NCI-H82 treated with DMSO at 0.1 percent for 48 hours (cell line): ENCODE measurements at regions not wholly inside any gene's neighbourhood (a gene's known extent, or its start where the extent isn't known, plus 50 kb on each side); places are given as distances from the start of the nearest gene placed in this dataset.

Source experiments
- DNase-seq: peaks from one replicate; lab custom pipeline; 2025; ENCODE audit not compliant: unreplicated experiment; lab: John Stamatoyannopoulos, UW

DNA sequence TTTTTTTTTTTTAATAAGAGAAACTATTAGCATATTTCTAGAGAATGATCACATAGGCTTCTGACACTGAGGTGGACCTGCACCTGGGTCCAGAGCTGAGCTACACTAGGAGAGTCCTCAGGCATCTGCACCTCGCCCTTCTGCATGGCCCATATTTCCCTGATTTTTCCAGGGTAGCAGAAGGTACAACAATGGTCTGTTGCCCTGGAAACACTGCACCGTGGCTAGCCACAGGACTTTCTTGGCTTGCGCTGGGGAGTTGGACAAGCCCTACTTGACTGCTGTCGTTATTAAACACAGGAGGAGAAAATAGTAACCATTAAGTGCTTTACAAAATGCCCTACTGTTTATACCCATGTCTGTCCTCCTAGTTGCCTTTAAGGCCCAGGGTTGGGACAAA is 615.7 kb upstream of the MEF2C start:
- DNase-seq, result no peak

DNA sequence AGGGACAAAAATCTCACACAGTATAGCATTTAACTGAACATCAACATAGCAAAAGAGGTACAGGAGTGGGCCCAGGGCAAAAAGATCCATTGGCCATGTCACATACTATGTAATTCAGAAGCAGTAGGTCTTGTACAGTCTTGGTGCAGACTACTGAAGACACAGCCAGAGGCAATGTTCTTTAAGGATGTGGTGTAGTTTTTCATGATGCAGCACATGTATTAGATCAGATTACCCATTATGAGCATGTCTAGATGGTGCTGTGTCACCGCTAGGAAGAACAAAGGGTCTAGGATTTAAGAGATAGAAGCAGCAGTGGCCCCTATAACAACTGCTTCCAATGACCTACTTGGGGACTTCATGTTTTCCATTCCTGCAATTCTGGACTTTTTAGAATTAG is 610.4 kb upstream of the MEF2C start:
- no peak for DNase-seq

DNA sequence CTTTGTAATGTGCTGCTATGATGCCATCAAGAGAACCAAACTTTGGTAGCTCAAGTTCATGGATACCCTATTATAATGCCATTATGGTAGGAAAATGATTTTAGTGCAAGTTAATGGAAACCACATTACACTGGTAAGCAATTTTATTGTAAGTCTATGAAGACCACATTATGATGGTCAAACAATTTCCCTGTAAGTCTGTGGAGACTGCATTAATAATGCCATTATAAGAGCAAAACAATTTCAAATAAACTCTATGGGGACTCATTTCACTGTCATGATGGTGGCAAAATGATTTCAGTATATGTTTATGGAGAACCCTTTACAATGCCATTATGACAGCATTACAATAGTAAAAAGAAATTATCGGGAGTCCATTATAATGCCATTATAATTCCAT is 602.0 kb upstream of the MEF2C start:
- DNase-seq, result no peak

DNA sequence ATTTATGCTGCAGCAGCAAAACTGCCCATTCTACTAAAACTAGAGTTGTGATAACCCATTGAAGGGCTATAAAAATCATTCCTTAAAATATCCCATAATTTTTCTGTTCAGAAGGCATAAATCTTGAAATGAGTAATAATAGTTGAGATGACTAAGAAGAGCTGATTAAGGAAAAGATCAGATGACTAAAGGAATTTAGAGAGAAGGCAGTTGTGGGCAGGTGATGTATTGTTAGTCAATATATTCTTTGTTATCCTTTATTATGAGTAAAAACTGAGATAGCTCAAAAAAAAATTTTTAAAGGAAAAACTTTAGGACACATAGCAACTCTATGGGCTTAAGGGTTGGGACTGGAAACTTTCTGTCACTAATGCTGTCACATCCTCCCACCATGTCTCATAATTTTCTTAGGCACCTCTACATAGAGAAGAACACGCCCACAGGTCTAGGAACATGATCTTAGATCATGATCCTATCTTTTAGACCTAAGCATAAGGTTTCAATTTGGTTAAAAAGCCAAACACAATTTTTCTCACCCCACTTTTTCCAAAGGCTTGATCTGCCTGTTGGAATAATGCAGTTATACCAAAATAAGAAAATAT is 597.5 kb upstream of the MEF2C start:
- DNase-seq, result no peak

DNA sequence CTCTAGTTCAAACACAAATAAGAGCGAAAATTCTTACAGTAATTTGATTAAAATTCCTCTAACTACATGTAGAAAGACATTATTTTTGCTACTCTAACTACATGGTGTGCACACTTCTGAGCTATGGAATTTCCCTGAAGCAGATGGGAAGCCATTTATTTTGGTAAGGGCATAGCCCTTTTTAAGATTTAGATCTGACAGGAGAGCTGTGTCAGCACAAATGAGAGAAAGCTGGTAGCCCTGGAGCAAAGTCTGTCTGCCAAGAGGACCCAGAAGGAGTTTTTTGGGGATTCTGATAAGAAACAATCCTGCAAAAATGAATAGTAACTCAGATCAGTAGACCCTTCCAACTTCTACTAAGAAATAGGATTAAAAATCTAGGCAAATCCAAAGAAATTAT is 595.9 kb upstream of the MEF2C start:
- no peak for DNase-seq

DNA sequence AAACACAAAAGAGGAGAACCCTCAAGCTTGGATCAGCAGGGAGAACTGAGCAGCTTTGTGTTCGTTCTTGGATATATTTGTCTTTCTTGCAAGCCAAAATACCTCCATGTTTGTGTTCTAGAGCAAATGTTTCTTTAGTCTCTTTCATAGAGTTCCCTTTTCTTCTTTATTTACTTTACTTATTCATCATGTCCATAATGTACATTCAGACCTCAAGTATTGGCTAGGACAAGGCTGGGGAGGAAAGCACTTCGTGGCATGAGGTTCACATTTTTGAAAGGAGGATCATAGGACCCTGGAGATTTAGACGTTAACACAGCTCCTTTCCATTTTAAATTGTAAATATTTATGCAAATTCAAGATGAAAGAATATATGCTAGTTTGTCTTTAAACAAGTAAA is 590.2 kb upstream of the MEF2C start:
- no peak for DNase-seq

DNA sequence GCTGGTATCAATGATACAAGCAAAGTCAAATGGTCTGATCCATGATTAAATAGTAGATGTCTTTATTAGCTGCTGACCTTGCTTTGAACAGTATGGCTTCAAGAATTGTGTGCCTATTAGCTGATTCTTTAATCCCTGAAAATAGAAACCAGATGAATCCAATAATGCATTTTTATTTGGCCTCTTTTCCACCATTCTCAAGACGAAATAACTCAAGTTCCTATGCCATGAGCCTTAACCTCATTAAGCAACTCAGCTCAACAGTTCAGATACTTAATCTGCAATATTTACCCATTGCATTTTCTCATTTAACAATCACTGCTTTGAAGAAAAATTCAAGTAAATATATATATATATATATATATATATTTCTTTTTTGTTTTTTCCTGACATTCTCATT is 588.6 kb upstream of the MEF2C start:
- DNase-seq, result no peak

DNA sequence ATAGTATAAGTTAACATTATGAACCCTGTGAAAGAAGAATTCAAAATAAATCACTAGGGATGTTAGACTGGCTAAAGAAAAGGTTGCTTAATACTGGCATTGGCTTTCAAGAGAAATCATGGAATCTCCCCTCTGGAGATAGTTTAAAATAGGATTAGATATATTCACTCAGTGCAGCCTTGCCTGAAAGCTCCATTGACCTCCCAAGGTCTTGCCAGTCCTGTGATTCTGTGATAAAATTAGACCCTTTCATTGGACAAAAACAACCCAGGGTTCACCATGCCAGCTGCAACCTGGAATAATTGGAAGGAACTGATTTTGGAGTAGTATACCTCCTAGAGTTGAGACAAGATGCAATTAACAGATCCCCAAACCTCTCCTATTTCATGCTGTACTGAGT is 588.1 kb upstream of the MEF2C start:
- DNase-seq, result no peak

DNA sequence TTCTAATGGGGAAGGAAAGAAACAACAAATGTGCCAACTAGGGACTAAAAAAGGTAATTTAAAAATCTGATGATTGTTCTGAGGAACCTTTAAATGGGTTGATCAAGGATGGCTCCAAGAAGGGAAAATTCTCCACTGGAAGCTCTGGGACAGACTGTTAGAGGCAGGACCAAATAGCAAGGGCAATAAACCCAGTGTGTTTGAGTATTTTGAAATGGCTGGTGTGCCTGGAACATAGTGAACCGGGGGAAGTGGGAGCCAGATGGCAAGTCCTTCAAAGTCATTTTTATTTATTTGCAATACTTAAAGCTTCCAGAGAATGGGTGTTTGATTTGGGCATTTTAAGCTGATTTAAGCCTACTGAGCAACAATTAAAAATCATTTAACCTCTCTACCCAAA is 587.7 kb upstream of the MEF2C start:
- no peak for DNase-seq

DNA sequence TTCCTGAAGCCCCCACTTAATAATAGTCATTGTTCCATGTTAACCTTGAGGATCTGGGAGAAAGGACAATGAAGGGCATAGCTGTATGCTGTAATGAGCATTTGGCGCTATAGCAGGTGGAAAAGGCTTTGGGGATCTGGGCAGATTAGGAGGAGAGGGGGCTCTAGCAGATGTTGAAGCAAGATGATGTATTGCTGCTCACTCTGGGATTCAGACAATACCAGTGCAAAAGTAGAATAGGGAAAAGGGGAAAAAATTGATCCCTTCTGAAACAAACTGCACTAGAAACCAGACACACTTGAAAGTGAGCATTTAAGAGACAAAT is 575.3 kb upstream of the MEF2C start:
- peak; percentile 6 for DNase-seq

DNA sequence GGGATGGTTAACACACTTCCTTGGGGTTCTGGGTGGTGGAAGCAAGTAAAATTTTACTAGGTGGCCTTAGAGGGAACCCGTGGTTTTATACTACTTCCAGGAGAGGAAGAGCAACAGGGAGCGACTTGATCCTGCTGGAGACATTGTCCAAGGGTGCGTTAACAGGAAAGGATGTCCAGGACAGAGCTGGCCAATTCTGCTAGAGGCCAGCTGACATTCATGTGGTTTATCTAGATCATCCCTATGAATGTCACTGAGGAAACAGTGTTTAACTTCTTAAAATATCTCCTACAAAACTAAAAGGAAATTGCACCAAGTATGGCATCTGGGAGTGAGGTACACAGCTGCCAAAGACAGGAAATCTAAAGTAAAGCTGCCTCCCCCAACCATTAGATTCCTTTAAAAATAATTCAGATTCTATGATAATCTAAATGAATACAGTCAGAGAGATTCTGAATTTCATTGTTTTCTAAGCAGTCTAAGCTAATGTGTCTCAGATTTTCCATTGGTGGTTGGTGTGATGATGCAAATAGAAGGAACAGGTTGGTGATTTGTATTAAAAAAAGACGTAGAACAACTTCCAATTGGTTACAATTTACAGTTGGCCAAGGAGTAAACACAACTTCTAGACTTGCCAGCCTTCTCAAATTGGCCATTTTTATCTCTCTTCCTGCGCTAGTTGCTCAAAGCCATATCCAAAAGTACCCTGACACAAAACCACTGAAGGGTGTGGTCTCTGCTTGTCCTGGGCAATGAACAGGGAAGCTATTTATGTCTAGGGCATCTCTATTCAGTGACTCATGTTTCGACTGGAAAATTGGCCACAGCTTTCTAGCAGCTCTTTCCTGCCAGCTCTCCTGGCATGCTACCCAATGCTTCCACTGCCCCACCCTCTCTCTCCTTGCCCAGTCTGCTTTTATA is 574.7 kb upstream of the MEF2C start:
- no peak for DNase-seq

DNA sequence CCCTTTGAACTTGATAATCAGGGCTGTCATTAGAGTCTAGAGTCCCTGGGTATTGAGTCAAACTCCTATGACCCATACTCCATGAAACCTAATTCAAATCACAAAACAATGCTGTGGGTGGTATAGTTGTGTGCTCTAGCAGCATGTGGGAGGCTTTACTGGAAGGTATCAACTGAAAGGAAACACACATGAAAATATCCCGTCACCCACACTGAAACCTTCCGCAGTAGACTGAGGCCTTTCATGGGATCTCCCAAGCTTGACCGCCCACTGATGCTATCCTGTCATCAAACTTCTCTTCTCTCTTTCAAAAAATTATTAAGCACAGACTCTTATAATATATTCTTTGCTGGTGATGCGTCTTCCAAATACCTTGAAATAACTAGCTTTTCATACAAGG is 569.1 kb upstream of the MEF2C start:
- no peak for DNase-seq

DNA sequence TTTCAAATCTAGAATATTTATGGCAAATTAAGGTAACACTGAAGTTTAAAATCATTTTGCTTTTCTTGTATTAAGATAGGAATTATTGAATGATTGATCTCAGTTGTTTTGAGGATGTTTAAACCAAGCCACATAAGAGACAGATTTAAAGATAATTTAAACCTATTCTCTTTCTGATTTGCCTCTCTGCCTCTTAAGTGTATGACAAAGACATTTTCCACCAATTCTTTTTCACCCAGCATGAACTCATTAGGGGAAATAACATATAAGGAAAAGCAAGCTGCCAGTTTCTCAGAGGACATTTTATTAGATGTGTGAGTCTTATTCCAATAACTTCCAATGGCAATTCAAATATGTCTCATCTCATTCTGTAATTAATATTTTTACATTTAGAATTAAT is 568.3 kb upstream of the MEF2C start:
- no peak for DNase-seq

DNA sequence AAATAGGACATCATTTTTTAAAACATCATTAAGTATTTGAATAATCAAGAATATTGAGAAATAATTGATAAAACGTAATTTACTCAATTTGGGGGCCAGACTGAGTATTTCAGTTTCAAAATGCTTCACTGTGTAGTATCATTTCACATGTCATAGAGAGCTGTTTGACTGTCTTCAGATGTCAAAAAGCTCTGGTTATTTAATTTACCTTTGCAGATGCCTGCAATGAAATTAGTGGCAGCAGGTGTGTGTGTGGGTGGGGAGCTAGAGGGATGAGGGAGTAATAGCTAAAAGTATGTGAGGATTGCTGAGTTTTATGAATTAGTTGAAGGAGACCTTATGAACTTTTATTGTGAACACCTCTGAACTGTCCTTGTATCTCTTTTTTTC is 567.2 kb upstream of the MEF2C start:
- no peak for DNase-seq

DNA sequence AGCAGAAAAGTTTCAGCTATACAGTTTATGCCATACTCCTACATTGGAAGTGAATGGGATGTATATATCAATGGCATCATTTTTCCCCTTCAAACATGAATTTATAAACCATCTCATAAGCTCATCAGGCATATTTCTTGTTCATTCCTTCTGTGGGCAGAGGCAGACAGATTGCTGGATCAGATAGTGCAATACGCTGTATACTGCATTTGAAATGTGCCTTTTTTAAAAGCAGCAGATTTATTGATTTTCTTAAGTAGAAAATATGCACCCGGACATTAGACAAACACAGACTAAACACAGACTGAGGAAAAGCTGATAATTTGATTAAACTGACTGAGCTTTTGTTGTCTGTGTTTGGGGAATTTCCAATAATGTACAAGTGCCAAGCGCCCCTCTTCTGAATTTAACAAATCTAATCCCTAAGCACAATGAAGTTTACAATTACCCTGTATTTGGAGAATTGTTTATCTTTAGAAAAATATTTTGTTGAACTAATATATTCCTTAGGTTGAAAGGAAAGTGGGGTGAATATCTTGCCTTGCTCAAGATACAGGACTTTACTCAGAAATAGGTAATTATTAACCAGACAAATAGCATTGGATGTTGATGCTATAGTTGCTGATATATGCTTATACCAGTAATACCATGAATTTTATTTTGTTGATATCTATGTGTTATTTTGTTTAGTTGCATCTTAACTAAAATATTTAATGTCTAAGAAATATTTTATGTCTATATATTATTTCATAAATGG is 566.6 kb upstream of the MEF2C start:
- DNase-seq, result no peak

DNA sequence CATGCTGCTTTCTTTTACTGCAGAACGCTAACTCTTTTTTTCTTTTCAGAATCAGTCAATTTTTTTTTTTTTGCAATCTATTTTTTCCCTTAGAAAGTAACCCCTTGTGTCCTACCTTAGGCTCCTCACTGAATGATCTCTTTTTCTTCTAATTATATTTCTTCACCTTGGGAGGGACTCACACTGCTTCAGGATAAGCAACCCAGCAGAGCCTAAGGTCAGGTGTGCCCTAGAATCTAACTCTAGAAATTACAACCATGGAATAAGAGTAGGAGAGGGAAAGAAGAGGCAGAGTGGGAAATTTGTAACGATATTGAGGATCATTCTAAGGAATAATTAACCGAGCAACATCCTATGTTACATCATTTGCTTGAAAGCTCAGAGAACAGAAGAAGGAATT is 564.0 kb upstream of the MEF2C start:
- no peak for DNase-seq

DNA sequence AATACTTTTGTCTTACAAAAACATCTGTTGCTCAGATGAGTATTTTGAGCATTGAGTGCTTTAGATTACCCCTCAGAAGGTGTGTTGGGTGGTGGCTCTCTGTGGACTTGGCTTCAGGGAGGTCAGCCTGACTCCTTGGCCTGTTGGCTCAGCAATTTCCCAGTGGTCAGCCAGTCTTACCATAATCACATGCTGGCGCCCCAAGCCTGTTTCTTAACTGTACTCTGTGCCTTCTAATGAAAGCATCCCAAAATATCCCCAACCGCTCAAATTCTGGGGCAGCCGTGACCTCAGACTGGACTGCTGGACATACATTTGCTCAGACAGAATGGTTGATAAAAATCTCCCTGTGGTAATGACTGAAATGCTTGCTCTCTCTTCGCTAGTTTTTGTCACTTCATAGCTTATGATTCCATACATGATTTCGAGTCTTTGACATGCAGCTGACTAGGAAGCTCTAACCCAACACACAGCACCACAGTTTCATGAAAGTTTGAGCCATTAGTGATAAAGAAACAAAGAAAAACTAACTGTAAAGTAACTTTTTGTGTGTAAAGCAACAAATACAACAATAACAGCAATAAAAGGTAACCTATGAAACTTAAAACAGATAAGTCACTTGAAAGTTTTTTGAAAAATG is 562.2 kb upstream of the MEF2C start:
- DNase-seq, result no peak

DNA sequence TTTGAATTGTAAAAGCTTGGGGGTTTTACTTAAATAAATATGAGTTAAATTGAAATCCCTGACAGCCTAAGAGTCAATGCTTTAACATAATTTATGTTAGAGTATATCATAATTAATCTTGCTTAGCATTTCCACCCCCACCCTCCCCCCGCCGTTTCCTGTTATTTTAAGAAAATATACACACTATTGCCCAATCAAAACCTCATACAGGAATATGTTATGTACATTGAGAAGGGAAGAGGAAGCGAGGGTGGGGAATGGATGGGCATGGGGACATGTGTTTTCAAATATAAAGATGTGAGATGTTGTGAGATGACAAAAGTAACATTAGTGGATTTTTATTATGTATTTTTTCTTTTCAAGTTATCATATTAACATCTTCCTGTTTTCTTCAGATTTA is 561.1 kb upstream of the MEF2C start:
- DNase-seq, result no peak

DNA sequence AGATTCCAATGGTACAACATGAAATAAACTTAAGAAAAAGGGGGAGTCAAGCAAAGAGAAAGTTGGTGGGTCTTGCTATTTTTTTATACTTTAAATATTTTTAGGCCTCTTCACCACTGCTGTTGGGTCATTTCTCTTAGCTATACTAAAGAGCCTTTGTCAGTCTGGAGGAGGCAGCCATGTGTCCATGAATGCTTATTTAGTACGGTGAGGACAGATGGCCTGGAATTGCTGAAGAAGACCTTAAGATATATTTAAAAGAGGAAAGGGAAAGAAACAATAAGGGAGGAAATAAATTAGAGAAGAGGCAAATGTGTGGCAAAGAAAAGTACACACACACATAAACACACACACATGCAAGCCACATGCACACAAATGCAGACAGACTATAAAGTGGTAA is 560.5 kb upstream of the MEF2C start:
- no peak for DNase-seq

DNA sequence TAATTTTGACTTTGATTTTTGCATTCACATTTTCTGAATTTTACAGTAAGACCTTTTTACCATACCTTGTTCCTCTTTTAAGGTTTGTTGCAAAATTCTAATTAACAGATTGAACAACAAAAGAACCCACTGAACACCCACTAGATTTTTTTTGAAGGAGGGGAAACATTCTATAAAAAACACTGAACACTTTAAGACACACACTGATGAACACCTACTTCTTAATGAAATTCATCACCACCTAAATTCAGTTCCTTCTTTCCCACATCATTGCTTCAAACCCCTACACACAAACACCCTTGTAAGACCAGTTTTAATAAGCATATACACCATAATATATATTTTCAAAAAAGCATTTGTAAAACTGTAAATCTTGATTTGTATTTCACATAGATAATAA is 559.0 kb upstream of the MEF2C start:
- no peak for DNase-seq

DNA sequence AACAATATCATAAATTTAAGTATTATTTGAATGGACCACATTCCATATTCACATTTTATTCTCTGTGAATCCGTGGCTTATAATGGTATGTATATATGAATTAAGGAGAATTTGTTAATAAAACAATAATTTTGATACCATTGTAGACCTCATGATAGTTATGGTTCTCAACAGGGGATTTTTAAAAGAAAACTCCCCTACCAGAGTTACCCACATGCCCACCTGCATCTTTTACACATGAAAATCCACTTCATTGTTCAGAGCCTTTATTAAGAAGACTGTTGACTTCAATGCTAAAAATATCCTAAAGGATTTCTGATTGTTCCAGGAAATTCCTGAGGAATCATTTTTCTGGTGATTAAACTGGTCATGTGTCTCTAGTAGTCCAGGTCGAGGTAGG is 557.7 kb upstream of the MEF2C start:
- DNase-seq, result no peak
